ENCODE measurements at regions not wholly inside any gene's neighbourhood (a gene's known extent, or its start where the extent isn't known, plus 50 kb on each side); places are given as distances from the start of the nearest gene placed in this dataset.

GRCh38 chr7:25316366-25316765 lies 88.1 kb upstream of the NPVF start:
- DNase-seq: no peak

- no peak for DNase-seq
These were observed 89.8 kb upstream of the NPVF start for GRCh38 chr7:25318047-25318446.

- DNase-seq: no peak
These were observed 91.4 kb upstream of the NPVF start for GRCh38 chr7:25319707-25320106.

DNA sequence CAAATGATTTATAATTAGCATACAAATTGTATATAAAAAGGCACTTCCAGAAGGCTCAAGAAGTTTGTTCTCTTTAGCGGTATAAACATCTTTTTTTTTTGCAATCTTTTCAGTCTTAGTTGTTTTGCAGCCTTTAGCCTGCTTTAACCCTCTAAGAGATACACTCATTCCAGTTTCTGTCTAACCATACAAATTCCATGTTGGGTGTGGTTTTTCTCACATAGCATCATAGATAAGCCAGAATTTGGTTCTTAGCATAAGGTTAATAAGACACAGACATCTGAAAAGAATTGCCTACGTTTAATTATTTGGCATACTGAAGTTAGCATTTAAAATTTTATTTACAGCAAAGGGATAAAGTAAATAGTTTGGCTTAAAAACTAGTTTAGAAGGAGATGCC lies 92.5 kb upstream of the NPVF start:
- DNase-seq: no peak

DNA sequence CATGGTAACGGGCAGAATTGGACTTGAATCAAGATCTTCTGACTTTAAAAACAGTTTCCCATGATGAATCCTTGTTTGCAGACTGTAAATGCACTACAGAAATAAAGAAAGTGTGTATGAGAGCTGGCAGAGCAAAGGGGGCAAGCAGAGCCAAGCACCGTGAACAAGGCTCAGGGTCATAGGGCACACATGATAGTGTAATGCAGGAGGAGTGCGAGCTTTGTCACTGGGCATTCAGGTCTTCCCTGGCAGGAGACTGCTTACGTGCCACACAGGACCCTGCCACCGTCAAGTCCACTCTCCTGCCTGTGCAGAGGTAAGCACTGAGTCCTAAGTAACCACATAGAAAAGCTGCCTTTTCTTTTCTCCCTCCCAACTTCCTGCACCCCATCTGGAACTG lies 93.1 kb upstream of the NPVF start:
- DNase-seq: no peak

DNA sequence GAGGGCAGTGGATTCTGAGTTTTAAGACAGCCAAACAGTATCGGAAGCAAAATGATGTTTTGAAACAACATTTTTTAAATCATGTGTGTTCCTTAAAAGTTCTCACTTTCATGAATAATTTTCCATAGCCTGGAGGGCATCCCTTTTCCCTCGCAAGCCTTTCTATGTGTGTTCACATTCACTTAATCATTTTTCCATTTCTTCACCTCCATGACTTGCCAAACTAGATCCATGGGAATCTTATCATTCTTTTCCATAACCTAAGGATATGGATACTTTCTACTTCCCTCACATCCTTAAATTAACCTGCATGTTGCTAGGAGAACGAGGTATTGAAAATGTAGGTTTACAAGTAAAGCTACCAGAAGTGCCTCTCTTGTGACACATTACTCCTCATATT lies 94.2 kb upstream of the NPVF start:
- DNase-seq: no peak

- DNase-seq: no peak
These were observed 97.0 kb upstream of the NPVF start for GRCh38 chr7:25325186-25325757.

- DNase-seq: no peak
These were observed 98.3 kb upstream of the NPVF start for GRCh38 chr7:25326501-25327156.

- DNase-seq: no peak
These were observed 101.5 kb upstream of the NPVF start for GRCh38 chr7:25329815-25330214.

- DNase-seq: no peak
These were observed 105.1 kb upstream of the NPVF start for GRCh38 chr7:25333296-25333928.

- no peak for DNase-seq
These were observed 119.2 kb upstream of the NPVF start for GRCh38 chr7:25347360-25348066.

DNA sequence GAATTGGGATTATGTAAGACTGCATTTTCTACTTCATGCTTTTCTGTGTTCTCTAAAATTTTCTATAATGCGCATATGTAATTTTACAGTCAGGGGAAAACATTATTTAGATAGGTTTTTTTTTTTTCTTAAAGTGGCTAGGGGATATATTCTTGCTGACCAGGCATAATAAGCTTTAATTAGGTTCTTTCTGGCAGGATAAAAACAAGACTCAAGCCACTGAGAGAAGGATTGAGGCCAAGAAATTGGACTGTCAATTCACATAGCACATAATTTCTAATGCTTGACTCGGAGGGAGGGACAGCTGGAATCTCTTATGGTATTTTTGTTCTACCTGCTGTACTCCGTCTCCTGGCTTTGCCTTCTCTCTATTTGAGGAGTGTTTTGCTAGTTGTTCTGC lies 119.8 kb upstream of the NPVF start:
- no peak for DNase-seq

GRCh38 chr7:25349283-25350017 lies 121.2 kb upstream of the NPVF start:
- no peak for DNase-seq

DNA sequence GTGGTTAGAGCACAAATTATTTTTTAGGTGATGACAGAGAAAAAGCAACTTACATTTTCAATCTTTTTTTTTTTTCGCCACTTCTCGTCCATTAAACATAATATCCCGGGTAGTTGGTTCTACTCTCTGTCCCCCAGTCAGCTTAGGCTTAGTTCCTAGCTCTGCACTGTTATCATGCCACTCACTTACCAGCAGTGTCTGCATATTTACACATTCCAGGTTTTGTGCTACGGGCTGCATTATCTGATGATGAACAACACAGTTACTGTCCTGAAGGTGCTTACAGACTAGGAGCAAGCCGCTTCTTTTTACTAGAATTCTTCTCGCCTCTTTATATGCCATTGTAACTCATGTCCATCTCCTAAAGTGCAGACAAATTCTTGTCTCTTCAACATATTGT lies 121.8 kb upstream of the NPVF start:
- DNase-seq: no peak

GRCh38 chr7:25351761-25352160 lies 123.5 kb upstream of the NPVF start:
- no peak for DNase-seq

GRCh38 chr7:25353196-25353595 lies 124.9 kb upstream of the NPVF start:
- no peak for DNase-seq

DNA sequence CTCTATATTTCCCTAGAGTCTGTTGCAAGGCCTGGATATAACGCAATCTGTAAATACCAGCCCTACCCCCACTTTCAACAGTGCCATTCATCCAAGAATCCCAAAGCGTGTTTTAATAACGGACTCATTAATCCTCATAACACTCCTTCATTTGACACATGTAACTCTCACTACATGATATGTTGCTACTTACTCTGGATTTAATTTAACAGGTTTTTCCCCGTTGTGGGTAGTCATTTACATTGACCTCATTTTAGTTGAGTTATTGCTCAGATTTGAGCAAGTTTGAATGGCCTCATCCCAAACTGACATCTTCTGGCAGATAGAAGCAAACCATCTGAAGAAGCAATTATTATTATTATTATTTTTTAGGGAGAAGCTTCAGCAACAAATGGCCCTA lies 125.4 kb upstream of the NPVF start:
- DNase-seq: no peak

GRCh38 chr7:25356534-25357151 lies 128.4 kb upstream of the NPVF start:
- no peak for DNase-seq

GRCh38 chr7:25358926-25359325 lies 130.6 kb upstream of the NPVF start:
- DNase-seq: no peak

- no peak for DNase-seq
These were observed 131.3 kb upstream of the NPVF start for GRCh38 chr7:25359471-25360059.

GRCh38 chr7:25360451-25360850 lies 132.2 kb upstream of the NPVF start:
- no peak for DNase-seq

DNA sequence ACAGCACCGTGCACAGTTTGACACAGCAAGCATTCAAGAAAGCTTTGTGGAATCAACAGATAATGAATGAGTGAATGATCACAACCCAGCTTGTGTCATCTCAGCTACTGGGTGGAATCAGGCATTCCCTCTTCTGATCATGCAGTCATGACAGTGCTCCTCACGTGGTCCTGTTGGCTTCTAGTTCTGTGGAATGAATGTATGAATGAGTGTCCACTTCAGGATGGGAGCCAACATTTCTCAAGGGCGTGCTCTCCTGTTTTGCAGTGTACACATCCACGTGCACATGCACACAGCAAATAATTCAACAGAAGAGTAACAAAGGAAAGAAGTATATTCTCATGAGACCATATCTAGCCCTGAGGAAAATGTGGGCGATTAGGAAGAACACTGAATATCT lies 133.1 kb upstream of the NPVF start:
- no peak for DNase-seq

GRCh38 chr7:25361863-25362262 lies 133.6 kb upstream of the NPVF start:
- no peak for DNase-seq

Data from amniotic stem cell (primary cell).